Esophagus squamous epithelium (tissue), 4 donors: ENCODE measurements at regions not wholly inside any gene's neighbourhood (a gene's known extent, or its start where the extent isn't known, plus 50 kb on each side); places are given as distances from the start of the nearest gene placed in this dataset.

Source experiments
- CTCF ChIP-seq, 6 experiments: fragments of 450-650 bp in 4 of 6; fragments of 200-600 bp in 2 of 6; sonication (generic) in 2 of 6; IDR thresholded peaks; one replicate each; pipeline ENCODE4 v1.5.1; 2016 to 2019; ENCODE audit warnings: antibody characterized with exemption in 6 of 6, mild to moderate bottlenecking in 4 of 6, moderate library complexity in 4 of 6
- POLR2A ChIP-seq, 4 donors: fragments of 450-650 bp; IDR thresholded peaks; one replicate each; pipeline ENCODE4 v1.6.1; 2017; ENCODE audit warnings: antibody characterized with exemption in 4 of 4, mild to moderate bottlenecking in 4 of 4, moderate library complexity in 3 of 4

- no peak for TF ChIP-seq CTCF (IDR thresholded peaks at IDR 0.05)
- TF ChIP-seq POLR2A (IDR thresholded peaks at IDR 0.05) = no peak
Observed at GRCh38 chr3:5305684-5305989, 118.1 kb downstream of the EDEM1 start.
